ENCODE measurements at regions not wholly inside any gene's neighbourhood (a gene's known extent, or its start where the extent isn't known, plus 50 kb on each side); places are given as distances from the start of the nearest gene placed in this dataset.

DNA sequence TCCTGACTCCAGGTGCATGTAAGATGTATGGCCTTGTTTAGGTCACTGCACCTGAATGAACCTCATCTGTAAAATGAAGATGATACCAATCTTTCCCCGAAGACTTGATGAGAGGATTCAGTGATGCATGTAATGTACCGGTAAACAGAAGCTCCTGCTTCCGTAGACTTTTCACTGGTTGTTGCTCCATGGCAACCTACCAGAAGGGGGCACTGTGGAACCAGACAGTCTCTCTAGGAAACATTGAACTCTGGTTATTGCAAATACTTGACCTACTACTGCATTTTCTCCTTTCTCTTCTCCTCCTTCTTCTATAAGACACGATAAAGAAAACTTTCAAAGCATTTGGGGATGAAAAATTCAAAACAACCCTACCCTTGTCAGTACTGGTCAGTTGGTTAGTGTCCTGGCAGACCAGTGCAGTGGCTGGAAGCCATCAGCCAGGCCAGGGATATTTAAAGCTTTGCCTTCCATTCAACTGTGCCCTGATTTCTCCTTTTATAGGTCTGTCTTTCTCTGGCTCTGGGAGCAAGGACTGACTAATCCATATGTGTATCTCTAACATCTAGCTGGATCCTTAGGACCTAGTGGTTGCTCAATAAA, 667.4 kb upstream of the SALL1 start:
- Mint-ChIP-seq H3K4me1 (no peaks in the 10 kb centered on the region), H3K27ac (no peak overlapping the region), H3K27me3 (no peaks in the 10 kb centered on the region), H3K9me3 (peaks cover 1% of the 10 kb centered on the region), H3K36me3 (no peaks in the 10 kb centered on the region), H3K4me3 (no peak overlapping the region)
- peak; percentile 3 for DNase-seq

DNA sequence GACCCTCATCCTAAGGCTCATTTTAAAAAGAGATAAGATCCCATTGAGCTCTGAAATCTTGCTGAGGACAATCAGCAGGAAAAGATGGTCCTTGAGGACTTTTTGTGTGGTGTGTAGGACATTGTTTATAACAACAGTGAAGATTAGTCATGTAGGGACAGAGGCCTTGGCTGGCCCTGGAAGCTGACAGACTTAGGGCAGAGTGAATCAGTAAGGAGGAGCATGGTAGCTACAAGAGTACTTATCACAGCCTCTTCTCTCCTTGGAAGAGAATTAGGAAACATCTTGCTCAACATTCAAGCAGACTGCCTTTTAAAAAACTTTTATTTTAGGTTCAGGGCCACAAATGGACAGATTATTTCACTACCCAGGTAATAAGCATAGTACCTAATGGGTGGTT, 665.9 kb upstream of the SALL1 start:
- H3K4me3 Mint-ChIP-seq: no peak overlapping the region
- peaks cover 3% of the 10 kb centered on the region for H3K9me3 Mint-ChIP-seq
- no peaks in the 10 kb centered on the region for H3K27me3 Mint-ChIP-seq
- no peak for DNase-seq
- no peaks in the 10 kb centered on the region for H3K36me3 Mint-ChIP-seq
- no peaks in the 10 kb centered on the region for H3K4me1 Mint-ChIP-seq
- H3K27ac Mint-ChIP-seq: no peak overlapping the region

DNA sequence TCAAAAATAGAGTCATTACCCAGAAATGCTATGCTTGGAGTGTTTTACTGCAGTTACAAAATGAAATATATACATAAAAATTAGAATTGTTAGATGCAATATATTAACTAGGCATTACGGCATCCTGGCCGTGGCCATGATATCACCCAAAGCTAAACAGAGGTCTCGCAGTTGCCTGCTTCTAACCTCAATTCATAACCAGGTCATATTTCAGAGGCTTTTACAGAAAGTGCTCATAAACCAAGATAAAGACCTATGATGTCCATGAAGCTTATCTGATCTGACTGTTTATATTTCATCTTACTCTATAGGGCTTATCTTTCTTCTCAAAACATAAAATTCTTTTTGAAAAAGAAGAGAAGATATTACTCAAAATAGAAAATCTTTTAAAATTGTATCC, 664.5 kb upstream of the SALL1 start:
- Mint-ChIP-seq H3K27ac (no peak overlapping the region), H3K36me3 (no peaks in the 10 kb centered on the region), H3K9me3 (peaks cover 3% of the 10 kb centered on the region), H3K4me1 (no peaks in the 10 kb centered on the region), H3K27me3 (no peaks in the 10 kb centered on the region), H3K4me3 (no peak overlapping the region)
- no peak for DNase-seq

DNA sequence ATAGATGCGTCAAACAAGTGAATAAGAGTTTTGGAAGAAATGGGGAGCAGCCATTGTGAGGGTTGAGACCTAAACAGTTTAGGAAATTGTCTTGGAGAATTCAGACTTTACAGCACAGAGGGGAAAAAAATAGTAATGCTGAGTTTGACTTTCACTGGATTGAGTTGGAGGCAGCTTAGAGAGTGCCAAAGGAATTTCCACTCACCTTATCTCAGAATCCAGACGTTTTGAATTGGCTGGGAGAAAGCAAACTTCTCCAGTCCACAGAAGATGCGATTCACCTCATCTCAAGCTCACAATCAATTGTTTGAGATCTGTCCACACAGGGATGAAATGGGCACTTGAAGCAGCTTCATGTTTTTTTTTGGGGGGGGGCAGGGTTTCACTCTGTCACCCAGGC, 663.5 kb upstream of the SALL1 start:
- peaks cover 3% of the 10 kb centered on the region for H3K9me3 Mint-ChIP-seq
- H3K4me1 Mint-ChIP-seq: no peaks in the 10 kb centered on the region
- no peaks in the 10 kb centered on the region for H3K36me3 Mint-ChIP-seq
- no peaks in the 10 kb centered on the region for H3K27me3 Mint-ChIP-seq
- DNase-seq: no peak
- H3K4me3 Mint-ChIP-seq: no peak overlapping the region
- no peak overlapping the region for H3K27ac Mint-ChIP-seq

DNA sequence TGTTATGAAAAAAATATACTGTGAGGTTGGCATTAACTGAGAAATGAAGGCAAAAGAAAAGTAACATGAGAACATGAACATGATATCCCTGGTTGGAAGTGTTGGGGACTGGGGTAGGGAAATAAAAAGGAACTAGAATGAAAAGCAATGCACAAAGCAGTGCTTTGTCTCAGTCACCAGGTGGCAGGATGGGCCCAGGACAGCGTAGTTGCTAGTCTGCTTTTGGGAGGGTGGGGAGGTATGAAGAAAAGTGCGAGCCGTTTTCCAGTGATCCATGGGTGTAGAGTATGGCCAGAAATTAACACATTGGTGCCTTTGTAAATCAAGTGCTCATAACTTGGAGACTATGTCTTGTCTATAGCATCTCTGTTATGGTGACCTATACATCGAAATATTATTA, 662.5 kb upstream of the SALL1 start:
- Mint-ChIP-seq H3K4me3 (no peak overlapping the region), H3K27me3 (no peaks in the 10 kb centered on the region), H3K9me3 (peaks cover 3% of the 10 kb centered on the region), H3K27ac (no peak overlapping the region), H3K36me3 (no peaks in the 10 kb centered on the region), H3K4me1 (no peaks in the 10 kb centered on the region)
- no peak for DNase-seq

DNA sequence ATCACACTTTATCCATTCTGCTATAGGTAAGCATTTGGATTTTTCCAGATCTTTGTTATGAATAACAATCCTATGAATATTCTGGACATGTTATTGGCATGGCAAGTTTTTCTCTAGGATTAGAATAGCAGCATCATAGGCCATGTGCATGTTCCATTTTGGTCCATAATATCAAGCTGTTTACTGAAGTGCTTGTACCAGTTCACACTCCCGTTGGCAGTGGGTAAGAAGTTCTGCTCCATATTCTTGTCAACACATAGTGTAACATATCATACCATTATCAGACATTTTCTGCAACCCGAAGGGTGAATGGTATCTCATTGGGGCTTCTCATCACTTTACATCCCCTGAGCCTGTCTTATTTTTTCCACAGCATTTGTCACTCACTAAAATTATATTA, 661.9 kb upstream of the SALL1 start:
- Mint-ChIP-seq H3K4me1 (no peaks in the 10 kb centered on the region), H3K36me3 (no peaks in the 10 kb centered on the region), H3K9me3 (peaks cover 5% of the 10 kb centered on the region), H3K27ac (no peak overlapping the region), H3K4me3 (no peak overlapping the region), H3K27me3 (no peaks in the 10 kb centered on the region)
- no peak for DNase-seq

DNA sequence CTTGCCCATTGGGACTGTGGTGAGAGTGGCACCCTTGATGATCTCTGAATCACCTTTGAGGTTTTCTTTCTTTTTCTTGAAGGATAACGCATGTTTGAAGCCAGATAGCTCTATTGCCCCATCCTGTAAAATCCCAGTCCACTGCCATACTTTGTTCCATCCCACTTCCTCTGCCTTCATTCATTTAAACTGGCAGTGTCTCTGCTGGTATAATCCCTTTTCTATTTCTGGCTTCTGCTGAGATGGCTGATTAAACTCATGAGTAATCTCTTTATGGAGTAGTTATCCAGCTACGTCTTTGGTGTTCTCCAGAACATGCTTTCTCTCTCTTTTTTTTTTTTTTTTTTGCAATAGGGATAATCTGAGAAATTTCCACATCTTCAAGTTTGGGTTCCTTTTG, 656.5 kb upstream of the SALL1 start:
- Mint-ChIP-seq H3K36me3 (no peaks in the 10 kb centered on the region), H3K4me3 (no peak overlapping the region), H3K27me3 (no peaks in the 10 kb centered on the region), H3K9me3 (peaks cover 2% of the 10 kb centered on the region), H3K27ac (no peak overlapping the region), H3K4me1 (no peaks in the 10 kb centered on the region)
- no peak for DNase-seq

DNA sequence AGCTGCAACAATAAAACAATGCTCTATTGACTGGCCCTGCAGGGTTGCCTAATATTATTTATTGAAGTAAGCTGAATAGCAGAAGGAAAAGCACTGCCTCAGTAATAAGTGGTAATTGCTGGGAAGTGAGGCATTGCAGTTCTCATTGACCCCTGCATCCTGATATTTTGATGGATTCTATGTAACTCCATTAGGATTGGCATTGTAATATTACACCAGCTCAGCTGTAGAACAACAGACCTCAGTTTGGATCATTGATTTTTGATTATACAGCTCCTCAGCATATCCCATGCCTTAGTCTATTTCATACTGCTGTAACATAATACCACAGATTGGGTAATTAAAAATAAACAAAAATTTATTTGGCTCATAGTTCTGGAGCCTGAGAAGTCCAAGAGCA, 650.6 kb upstream of the SALL1 start:
- no peak for DNase-seq
- no peaks in the 10 kb centered on the region for H3K4me1 Mint-ChIP-seq
- H3K4me3 Mint-ChIP-seq: no peak overlapping the region
- no peaks in the 10 kb centered on the region for H3K27me3 Mint-ChIP-seq
- no peak overlapping the region for H3K27ac Mint-ChIP-seq
- no peaks in the 10 kb centered on the region for H3K9me3 Mint-ChIP-seq
- no peaks in the 10 kb centered on the region for H3K36me3 Mint-ChIP-seq

DNA sequence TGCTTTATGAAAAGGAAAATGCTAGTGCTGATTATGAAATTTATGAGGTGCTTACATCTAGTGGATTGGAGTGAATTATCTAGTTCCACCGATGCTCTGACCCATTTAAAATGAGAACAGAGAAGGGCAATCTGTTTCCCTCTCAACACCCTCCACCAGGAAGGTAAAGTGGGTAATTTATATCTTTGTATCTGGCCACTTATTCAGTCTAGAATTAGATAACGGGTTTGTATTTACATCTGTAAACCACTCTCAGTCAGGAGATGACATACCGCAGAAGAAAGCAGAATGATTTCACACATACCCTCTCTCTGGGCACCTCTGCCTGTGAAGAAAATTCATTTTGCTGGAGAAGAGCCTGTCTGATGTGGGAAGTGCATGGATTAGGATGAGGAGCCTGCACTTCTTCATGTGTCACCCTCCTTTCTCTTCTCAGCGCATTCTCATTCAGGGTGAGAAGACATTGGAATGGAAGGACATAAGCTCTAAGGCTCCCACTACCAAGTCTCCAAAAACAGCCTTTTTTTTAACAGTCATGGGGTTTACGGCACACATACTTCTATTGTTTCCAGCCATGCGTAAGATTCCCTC, 646.7 kb upstream of the SALL1 start:
- Mint-ChIP-seq H3K9me3 (no peaks in the 10 kb centered on the region), H3K27me3 (no peaks in the 10 kb centered on the region), H3K4me1 (no peaks in the 10 kb centered on the region), H3K27ac (no peak overlapping the region), H3K36me3 (no peaks in the 10 kb centered on the region), H3K4me3 (no peak overlapping the region)
- no peak for DNase-seq

DNA sequence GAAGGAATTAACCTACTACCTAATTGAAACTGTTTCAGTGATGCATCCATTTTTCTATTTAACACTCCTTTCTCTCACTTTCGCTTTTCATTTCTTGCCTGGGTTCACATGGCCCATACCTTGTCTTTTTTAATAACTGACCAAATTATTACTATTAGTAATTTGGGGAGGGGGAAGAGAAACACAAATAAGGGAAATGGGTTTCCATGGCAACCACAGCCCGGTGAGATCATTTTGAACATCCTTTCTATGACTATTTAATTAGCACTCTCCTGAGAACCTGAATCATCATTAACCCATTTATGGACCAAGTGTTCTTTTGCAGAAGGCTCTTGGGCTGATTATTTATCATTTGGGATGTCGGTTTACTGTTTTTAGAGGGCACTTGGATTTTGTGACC, 628.2 kb upstream of the SALL1 start:
- Mint-ChIP-seq H3K36me3 (no peaks in the 10 kb centered on the region), H3K4me3 (no peak overlapping the region)
- DNase-seq: no peak

DNA sequence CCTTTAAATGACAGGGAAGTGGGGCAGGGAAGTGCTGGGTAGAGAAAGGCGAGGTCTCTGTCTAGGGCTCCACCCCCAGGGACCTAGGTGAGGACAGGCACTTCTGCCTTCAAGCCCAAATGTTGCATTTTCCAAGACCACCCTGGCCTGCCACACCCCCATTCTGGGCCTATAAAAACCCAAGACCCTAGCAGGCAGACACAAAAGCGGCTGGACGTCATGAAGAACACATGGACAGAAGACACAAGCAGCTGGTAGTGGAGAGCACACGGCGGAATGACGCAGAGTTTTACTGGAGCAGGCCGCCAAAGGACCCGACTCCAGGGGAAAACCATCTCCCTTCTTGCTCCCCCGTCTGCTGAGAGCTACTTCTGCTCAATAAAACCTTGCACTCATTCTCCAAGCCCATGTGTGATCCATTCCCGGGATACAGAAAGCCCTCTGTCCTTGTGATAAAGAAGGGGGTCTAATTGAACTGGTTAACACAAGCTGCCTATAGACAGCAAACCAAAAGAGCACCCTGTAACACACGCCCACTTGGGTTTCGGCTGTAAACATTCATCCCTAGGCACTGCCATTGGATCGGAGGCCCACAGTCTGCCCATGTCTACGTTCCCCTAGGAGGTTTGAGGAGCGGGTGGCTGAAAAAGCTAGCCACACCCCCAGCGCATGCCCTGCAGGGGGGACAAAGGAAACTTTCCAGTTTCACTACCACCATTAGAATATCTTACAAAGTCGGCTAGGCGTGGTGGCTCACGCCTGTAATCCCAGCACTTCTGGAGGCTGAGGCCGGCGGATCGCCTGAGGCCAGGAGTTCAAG, 622.2 kb upstream of the SALL1 start:
- no peak overlapping the region for H3K4me3 Mint-ChIP-seq
- H3K4me1 Mint-ChIP-seq: no peaks in the 10 kb centered on the region
- DNase-seq: no peak
- peaks cover 1% of the 10 kb centered on the region for H3K9me3 Mint-ChIP-seq
- no peak overlapping the region for H3K27ac Mint-ChIP-seq
- H3K27me3 Mint-ChIP-seq: no peaks in the 10 kb centered on the region
- no peaks in the 10 kb centered on the region for H3K36me3 Mint-ChIP-seq

More for the DNA sequence above, 628.2 kb upstream of the SALL1 start:
- H3K27me3 Mint-ChIP-seq: no peaks in the 10 kb centered on the region
- peaks cover 6% of the 10 kb centered on the region for H3K9me3 Mint-ChIP-seq
- no peaks in the 10 kb centered on the region for H3K4me1 Mint-ChIP-seq
- H3K27ac Mint-ChIP-seq: no peak overlapping the region

DNA sequence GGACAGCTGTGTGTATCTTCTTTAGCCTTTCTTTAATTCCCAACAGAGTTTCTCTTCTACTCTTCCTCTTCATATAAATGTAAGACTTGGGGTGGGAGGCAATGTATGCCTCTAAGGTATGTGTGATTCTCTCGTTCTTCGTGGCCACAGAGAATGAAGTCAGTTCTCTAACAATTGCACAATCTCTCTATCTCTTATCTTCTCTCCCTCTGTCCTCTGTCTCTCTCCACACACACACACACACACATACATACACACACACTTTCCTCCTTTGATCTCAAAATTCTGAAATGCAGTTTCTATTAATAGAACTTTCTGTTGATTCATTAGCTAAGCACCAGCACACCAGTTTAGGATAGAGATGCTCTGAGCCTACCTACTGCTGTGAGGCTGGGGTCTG, 615.7 kb upstream of the SALL1 start:
- H3K27me3 Mint-ChIP-seq: peaks cover 19% of the 10 kb centered on the region
- H3K27ac Mint-ChIP-seq: no peak overlapping the region

DNA sequence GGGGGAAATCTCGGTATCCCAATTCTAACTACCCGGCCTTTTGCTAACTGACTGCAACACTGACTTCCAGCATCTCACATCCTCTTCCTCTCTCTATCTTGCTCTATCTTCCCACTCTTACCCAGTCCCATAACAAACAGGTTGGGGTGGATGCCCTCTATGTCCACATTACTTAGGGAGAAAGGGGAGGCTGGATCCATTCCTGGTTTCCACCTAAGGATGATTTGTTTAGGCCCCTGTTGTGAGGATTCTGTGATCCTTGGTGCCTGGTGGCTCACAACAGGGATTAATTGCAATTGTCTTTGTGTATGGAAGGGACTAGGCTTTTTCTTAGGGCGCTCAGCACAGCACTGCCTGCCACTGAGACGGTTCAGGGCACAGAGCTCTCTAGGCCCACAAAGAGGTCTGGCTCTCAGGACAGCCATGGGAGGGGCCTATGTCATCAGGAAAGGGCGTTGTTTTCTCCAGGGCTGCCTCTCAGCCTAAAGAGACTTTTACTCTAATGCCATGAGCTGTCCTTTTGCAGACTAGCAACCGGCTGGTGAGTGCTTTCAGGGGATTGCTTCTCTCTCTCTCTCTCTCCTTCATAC, 612.1 kb upstream of the SALL1 start:
- H3K36me3 Mint-ChIP-seq: no peaks in the 10 kb centered on the region
- no peak overlapping the region for H3K4me3 Mint-ChIP-seq
- no peaks in the 10 kb centered on the region for H3K9me3 Mint-ChIP-seq
- DNase-seq: no peak
- peaks cover 22% of the 10 kb centered on the region for H3K27me3 Mint-ChIP-seq
- no peaks in the 10 kb centered on the region for H3K4me1 Mint-ChIP-seq
- H3K27ac Mint-ChIP-seq: no peak overlapping the region

More for the DNA sequence above, 615.7 kb upstream of the SALL1 start:
- Mint-ChIP-seq H3K4me1 (no peaks in the 10 kb centered on the region), H3K4me3 (no peak overlapping the region), H3K9me3 (no peaks in the 10 kb centered on the region), H3K36me3 (no peaks in the 10 kb centered on the region)
- DNase-seq: no peak

DNA sequence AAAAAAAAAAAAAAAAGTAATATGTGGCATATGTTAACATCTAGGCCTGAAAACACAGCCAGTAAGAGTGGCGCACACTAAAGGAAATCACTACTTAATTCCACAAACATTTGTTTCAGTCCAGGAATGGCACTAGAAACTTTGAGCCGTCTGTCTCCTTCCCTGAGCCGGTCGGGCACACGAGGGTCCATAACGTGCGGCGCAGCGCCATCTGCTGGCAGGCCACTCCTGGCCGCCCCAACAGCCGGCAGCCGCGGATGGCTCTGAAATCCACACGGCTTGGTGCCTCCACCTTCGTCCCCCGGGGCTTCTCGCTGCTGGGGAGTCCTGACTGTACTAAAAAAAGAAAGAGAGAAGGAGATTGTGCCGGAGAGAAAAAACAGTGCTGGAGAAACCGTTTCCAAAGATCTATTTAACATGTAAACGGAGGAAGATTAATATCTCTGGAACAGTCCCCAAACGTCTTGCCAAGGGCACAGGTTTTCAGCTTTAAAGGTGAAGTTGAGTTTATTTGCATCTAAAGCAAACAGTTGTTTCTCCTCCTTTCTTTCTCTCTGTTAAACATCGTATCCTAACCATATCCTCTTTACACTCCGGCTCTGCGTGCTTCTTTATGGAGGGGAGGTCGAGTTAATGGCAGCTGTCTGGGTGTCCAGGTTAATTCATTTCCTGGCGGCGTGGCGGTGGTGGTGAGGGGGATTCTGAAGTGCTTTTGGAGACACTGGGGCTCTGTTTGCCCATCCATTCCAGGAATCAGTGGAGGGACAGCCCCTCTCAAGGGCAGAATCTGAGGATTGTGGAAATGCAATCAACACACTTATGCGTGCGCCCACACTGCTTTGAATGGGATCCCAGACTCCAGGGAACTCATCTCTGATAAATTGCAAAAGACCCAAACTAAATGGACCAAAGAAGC, 611.3 kb upstream of the SALL1 start:
- no peak overlapping the region for H3K4me3 Mint-ChIP-seq

DNA sequence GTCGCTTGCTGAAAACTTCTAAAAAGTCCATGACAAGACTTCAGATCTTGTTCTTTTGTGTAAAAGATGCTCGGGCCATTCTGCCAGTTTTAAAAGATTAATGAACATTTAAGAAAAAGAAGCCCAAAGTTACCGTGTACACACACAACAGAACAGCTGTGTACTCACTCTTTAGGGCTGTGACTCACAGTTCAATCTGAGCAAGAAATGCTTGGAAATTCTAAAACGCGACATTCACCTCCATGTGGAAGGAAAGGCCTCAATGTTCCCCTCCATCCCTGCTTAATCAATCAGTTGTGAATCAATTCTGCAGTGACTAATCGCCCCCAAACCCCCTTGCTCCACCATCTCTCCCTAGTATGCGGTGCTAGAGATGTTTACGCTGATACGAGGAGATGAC, 609.9 kb upstream of the SALL1 start:
- Mint-ChIP-seq H3K27me3 (peaks cover 22% of the 10 kb centered on the region), H3K27ac (no peak overlapping the region), H3K4me1 (no peaks in the 10 kb centered on the region), H3K9me3 (no peaks in the 10 kb centered on the region), H3K36me3 (no peaks in the 10 kb centered on the region), H3K4me3 (no peak overlapping the region)
- no peak for DNase-seq

More for the DNA sequence above, 611.3 kb upstream of the SALL1 start:
- Mint-ChIP-seq H3K9me3 (no peaks in the 10 kb centered on the region), H3K27ac (no peak overlapping the region), H3K36me3 (no peaks in the 10 kb centered on the region), H3K4me1 (no peaks in the 10 kb centered on the region), H3K27me3 (peaks cover 22% of the 10 kb centered on the region)
- DNase-seq: peak; percentile 50

Data from activated naive CD8-positive, alpha-beta T cell treated with anti-CD3 and anti-CD28 coated beads for 36 hours (primary cell).